ENCODE measurements at regions not wholly inside any gene's neighbourhood (a gene's known extent, or its start where the extent isn't known, plus 50 kb on each side); places are given as distances from the start of the nearest gene placed in this dataset.

GRCh38 chr3:29088579-29088978 lies 192.3 kb upstream of the RBMS3 start:
- TF ChIP-seq CTCF (optimal IDR thresholded peaks at IDR 0.05 in 1 of 3, IDR thresholded peaks at IDR 0.05 in 1 of 3, conservative IDR thresholded peaks at IDR 0.05 in 1 of 3; ENCODE audit: extremely low read depth in 1 of 3, insufficient read depth in 2 of 3, low read length in 3 of 3) (no peak), EZH2 (IDR thresholded peaks at IDR 0.05; ENCODE audit: low read length) (no peak)

Measured in keratinocyte (primary cell).